Upper lobe of right lung (tissue), 1 donor: ENCODE measurements at regions not wholly inside any gene's neighbourhood (a gene's known extent, or its start where the extent isn't known, plus 50 kb on each side); places are given as distances from the start of the nearest gene placed in this dataset.

ENCODE experiments used
- ATAC-seq: fragments of 200-7000 bp; cut with Tn5 transposase; one replicate; pipeline ENCODE4 v1.9.1; 2020; ENCODE audit warnings: mild to moderate bottlenecking, moderate library complexity
- DNase-seq: peaks from one replicate; pipeline ENCODE4 v3.0.0-alpha.2; 2020
- H3K27ac ChIP-seq: fragments of 200-600 bp; one replicate; pipeline ENCODE4 v1.8.0; 2022
- H3K27me3 ChIP-seq: fragments of 200-600 bp; one replicate; pipeline ENCODE4 v1.8.0; 2022; ENCODE audit warnings: mild to moderate bottlenecking
- H3K36me3 ChIP-seq: fragments of 200-600 bp; one replicate; pipeline ENCODE4 v1.8.0; 2022
- H3K4me1 ChIP-seq: fragments of 200-600 bp; one replicate; pipeline ENCODE4 v1.8.0; 2022
- H3K4me3 ChIP-seq: fragments of 200-600 bp; one replicate; pipeline ENCODE4 v1.8.0; 2022; ENCODE audit warnings: mild to moderate bottlenecking
- H3K9me3 ChIP-seq: fragments of 200-600 bp; one replicate; pipeline ENCODE4 v1.8.0; 2022
- CTCF ChIP-seq: fragments of 200-600 bp; IDR thresholded peaks from one replicate; pipeline ENCODE4 v1.8.0; 2022; ENCODE audit warnings: antibody characterized with exemption
- intact Hi-C: fragments of 100-400 bp; cut with DNase I; formaldehyde crosslinking; loops from one replicate; pipeline ENCODE4 v1.11.0; 2022
- donor health status: DM: no; HTN: yes; CAD: no; lungs with severe emphysema.

GRCh38 chr16:31819386-31819785 is 54.2 kb upstream of the ZNF267 start:
- no peaks in the 10 kb centered on the region for H3K36me3 ChIP-seq
- H3K27me3 ChIP-seq: peaks cover 24% of the 10 kb centered on the region
- no peaks in the 10 kb centered on the region for H3K4me1 ChIP-seq
- H3K27ac ChIP-seq: no peak overlapping the region
- ATAC-seq: no peak
- H3K4me3 ChIP-seq: no peak overlapping the region
- intact Hi-C loops: no loop called here
- TF ChIP-seq CTCF: no peak
- no peaks in the 10 kb centered on the region for H3K9me3 ChIP-seq
- DNase-seq: no peak

- Histone ChIP-seq H3K9me3 (no peaks in the 10 kb centered on the region), H3K4me1 (no peaks in the 10 kb centered on the region), H3K27me3 (peaks cover 24% of the 10 kb centered on the region), H3K4me3 (no peak overlapping the region), H3K36me3 (no peaks in the 10 kb centered on the region), H3K27ac (no peak overlapping the region)
- no peak for DNase-seq
- no peak for ATAC-seq
- no peak for TF ChIP-seq CTCF
- intact Hi-C loops: no loop called here
Measured at GRCh38 chr16:31819948-31820347, 53.7 kb upstream of the ZNF267 start.
